ENCODE measurements at regions not wholly inside any gene's neighbourhood (a gene's known extent, or its start where the extent isn't known, plus 50 kb on each side); places are given as distances from the start of the nearest gene placed in this dataset.

DNA sequence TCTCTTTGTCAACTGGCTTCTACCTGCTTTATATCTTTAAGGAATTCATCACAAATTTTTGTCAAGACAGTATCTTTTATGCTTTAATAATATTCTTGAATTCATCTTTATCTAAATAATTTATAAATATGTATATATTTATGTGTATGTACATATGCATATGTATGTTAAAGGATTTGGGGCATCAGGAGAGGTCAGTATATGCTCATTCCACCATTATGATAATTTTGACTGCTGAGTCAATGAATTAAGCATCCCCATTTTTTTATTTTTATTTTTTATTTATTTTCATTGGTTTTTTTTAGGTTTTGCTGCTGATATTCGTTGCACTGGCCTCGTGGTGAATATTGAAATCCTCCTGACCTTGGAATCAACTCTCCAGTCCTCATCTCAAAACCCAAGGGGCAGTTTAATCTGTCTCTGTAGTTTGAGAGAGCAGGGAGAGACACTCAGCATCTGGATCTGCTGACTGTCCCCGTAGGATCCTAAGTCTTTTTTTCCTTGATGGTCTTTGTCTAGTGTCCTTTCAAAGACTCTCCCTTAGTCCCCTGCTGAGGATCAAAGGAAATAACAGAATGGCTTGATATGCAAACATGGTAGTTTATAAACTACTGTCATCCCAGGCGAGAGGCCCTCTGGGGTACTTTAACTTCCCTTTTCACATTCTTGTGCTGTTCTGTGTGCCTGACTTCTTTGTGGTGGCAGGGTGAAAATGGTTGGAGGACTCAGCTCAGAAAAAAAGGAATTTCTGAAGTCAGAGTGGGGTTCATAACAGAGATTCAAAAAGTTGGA, 218.7 kb downstream of the DIO2 start:
- no peak for DNase-seq
- no peaks in the 10 kb centered on the region for H3K4me1 Mint-ChIP-seq (ENCODE audit: low read depth, unreplicated experiment)
- no peak overlapping the region for H3K4me3 Mint-ChIP-seq (ENCODE audit: low read depth, unreplicated experiment)
- no peaks in the 10 kb centered on the region for H3K36me3 Mint-ChIP-seq (ENCODE audit: insufficient read depth, unreplicated experiment)
- TF ChIP-seq, protein P1, sequence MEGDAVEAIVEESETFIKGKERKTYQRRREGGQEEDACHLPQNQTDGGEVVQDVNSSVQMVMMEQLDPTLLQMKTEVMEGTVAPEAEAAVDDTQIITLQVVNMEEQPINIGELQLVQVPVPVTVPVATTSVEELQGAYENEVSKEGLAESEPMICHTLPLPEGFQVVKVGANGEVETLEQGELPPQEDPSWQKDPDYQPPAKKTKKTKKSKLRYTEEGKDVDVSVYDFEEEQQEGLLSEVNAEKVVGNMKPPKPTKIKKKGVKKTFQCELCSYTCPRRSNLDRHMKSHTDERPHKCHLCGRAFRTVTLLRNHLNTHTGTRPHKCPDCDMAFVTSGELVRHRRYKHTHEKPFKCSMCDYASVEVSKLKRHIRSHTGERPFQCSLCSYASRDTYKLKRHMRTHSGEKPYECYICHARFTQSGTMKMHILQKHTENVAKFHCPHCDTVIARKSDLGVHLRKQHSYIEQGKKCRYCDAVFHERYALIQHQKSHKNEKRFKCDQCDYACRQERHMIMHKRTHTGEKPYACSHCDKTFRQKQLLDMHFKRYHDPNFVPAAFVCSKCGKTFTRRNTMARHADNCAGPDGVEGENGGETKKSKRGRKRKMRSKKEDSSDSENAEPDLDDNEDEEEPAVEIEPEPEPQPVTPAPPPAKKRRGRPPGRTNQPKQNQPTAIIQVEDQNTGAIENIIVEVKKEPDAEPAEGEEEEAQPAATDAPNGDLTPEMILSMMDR (IDR thresholded peaks at IDR 0.05; ENCODE audit: unreplicated experiment): no peak
- intact Hi-C loops (cut with micrococcal nuclease; ENCODE audit: unreplicated experiment): no loop called here
- BruUV-seq (replicated peaks): no TSS peak
- H3K27me3 Mint-ChIP-seq (ENCODE audit: unreplicated experiment): no peaks in the 10 kb centered on the region
- CTCF ChIA-PET: no interaction called here
- no peak overlapping the region for H3K27ac Mint-ChIP-seq (ENCODE audit: unreplicated experiment)
- no peaks in the 10 kb centered on the region for H3K9me3 Mint-ChIP-seq (ENCODE audit: low read depth, unreplicated experiment)

DNA sequence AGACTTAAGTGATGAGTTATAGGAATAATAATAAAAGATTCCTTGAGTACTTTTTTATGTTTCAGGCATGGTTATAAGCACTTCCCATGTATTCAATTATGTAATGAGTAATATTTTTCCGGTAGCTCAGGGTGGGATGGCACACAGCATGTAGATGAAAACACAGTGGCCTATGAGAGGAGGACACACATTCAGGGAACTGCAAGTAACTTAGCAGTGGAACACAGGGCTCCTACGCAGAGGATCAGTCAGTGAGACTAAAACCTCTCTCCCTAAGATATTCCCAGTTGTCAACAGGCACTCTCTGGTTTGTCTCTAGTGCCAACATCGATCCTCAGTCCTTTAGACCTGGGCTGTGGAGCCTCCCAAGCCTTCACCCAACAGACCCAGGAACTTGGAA, 219.4 kb downstream of the DIO2 start:
- no TSS peak for BruUV-seq (replicated peaks)
- Mint-ChIP-seq H3K36me3 (ENCODE audit: insufficient read depth, unreplicated experiment) (no peaks in the 10 kb centered on the region), H3K4me1 (ENCODE audit: low read depth, unreplicated experiment) (no peaks in the 10 kb centered on the region), H3K27me3 (ENCODE audit: unreplicated experiment) (no peaks in the 10 kb centered on the region), H3K9me3 (ENCODE audit: low read depth, unreplicated experiment) (no peaks in the 10 kb centered on the region), H3K4me3 (ENCODE audit: low read depth, unreplicated experiment) (no peak overlapping the region), H3K27ac (ENCODE audit: unreplicated experiment) (no peak overlapping the region)
- no peak for DNase-seq
- CTCF ChIA-PET: no interaction called here
- TF ChIP-seq, protein P1 (IDR thresholded peaks at IDR 0.05; ENCODE audit: unreplicated experiment): no peak
- intact Hi-C loops (cut with micrococcal nuclease; ENCODE audit: unreplicated experiment): no loop called here

DNA sequence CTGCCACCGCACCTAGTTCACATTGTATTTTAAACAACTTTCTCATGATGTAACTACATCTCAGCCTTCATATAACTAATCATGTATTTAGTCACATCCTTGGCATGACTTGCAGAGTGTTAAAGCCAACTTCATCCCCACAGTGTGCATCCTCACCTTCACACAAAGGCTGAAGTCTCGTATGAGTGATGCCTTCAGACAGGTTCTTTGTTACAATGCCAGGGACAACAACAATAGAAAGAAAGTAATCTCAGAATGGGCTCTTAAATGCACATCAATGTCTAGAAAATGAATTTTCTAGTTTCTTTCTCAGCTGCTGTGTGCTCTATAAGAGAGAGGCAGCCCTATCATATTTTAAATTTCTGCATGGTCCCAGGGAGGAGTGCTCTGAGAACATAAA, 221.3 kb downstream of the DIO2 start:
- Mint-ChIP-seq H3K4me1 (ENCODE audit: low read depth, unreplicated experiment) (no peaks in the 10 kb centered on the region), H3K4me3 (ENCODE audit: low read depth, unreplicated experiment) (no peak overlapping the region), H3K36me3 (ENCODE audit: insufficient read depth, unreplicated experiment) (no peaks in the 10 kb centered on the region), H3K27me3 (ENCODE audit: unreplicated experiment) (no peaks in the 10 kb centered on the region), H3K27ac (ENCODE audit: unreplicated experiment) (no peak overlapping the region), H3K9me3 (ENCODE audit: low read depth, unreplicated experiment) (no peaks in the 10 kb centered on the region)
- no peak for DNase-seq
- TF ChIP-seq, protein P1 (IDR thresholded peaks at IDR 0.05; ENCODE audit: unreplicated experiment): no peak
- CTCF ChIA-PET: no interaction called here
- BruUV-seq (replicated peaks): no TSS peak
- intact Hi-C loops (cut with micrococcal nuclease; ENCODE audit: unreplicated experiment): no loop called here

DNA sequence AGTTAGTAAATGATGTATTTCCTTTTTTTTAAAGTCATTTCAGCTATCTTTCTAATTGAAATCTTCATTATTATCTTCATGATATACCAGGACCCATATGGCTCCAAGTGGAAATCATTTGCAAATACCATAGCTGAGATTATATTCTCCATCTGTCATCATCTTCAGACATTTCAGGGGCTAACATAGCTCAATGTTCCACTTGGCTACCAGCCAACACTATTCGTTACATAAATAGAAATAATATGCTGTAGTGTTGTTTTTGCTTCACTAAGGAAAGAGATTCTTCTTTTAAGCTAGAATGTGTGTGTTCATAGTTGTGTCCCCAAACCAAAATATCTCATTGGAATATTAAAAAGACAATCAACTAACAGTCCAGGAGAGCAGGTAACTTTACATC, 225.1 kb downstream of the DIO2 start:
- TF ChIP-seq, protein P1 (IDR thresholded peaks at IDR 0.05; ENCODE audit: unreplicated experiment): no peak
- Mint-ChIP-seq H3K4me3 (ENCODE audit: low read depth, unreplicated experiment) (no peak overlapping the region), H3K27ac (ENCODE audit: unreplicated experiment) (no peak overlapping the region), H3K4me1 (ENCODE audit: low read depth, unreplicated experiment) (no peaks in the 10 kb centered on the region), H3K36me3 (ENCODE audit: insufficient read depth, unreplicated experiment) (no peaks in the 10 kb centered on the region), H3K9me3 (ENCODE audit: low read depth, unreplicated experiment) (no peaks in the 10 kb centered on the region), H3K27me3 (ENCODE audit: unreplicated experiment) (peaks cover 7% of the 10 kb centered on the region)
- intact Hi-C loops (cut with micrococcal nuclease; ENCODE audit: unreplicated experiment): no loop called here
- CTCF ChIA-PET: interaction anchor here (1.2 kb wide), 1 partner anchor 14 kb away, joined by 4 read pairs; no protein-coding TSS in a partner anchor
- no TSS peak for BruUV-seq (replicated peaks)
- DNase-seq: no peak

All from Calu3 (cell line).